ENCODE measurements at regions not wholly inside any gene's neighbourhood (a gene's known extent, or its start where the extent isn't known, plus 50 kb on each side); places are given as distances from the start of the nearest gene placed in this dataset.

- no peak for TF ChIP-seq POLR2A (IDR thresholded peaks at IDR 0.05; ENCODE audit: low read depth, low read length)
- TF ChIP-seq NFE2L2 (IDR thresholded peaks at IDR 0.05; ENCODE audit: low read depth, low read length), result no peak
- no peak for TF ChIP-seq RAD21 (IDR thresholded peaks at IDR 0.05; ENCODE audit: low read length)
- TF ChIP-seq RFX5 (IDR thresholded peaks at IDR 0.05; ENCODE audit: low read depth, low read length), result no peak
- TF ChIP-seq, protein P1, sequence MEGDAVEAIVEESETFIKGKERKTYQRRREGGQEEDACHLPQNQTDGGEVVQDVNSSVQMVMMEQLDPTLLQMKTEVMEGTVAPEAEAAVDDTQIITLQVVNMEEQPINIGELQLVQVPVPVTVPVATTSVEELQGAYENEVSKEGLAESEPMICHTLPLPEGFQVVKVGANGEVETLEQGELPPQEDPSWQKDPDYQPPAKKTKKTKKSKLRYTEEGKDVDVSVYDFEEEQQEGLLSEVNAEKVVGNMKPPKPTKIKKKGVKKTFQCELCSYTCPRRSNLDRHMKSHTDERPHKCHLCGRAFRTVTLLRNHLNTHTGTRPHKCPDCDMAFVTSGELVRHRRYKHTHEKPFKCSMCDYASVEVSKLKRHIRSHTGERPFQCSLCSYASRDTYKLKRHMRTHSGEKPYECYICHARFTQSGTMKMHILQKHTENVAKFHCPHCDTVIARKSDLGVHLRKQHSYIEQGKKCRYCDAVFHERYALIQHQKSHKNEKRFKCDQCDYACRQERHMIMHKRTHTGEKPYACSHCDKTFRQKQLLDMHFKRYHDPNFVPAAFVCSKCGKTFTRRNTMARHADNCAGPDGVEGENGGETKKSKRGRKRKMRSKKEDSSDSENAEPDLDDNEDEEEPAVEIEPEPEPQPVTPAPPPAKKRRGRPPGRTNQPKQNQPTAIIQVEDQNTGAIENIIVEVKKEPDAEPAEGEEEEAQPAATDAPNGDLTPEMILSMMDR (conservative IDR thresholded peaks at IDR 0.05; ENCODE audit: low read depth, low read length), result no peak
- no peak for TF ChIP-seq ELK1 (IDR thresholded peaks at IDR 0.05; ENCODE audit: borderline replicate concordance, low read depth, low read length)
- TF ChIP-seq, protein P2, sequence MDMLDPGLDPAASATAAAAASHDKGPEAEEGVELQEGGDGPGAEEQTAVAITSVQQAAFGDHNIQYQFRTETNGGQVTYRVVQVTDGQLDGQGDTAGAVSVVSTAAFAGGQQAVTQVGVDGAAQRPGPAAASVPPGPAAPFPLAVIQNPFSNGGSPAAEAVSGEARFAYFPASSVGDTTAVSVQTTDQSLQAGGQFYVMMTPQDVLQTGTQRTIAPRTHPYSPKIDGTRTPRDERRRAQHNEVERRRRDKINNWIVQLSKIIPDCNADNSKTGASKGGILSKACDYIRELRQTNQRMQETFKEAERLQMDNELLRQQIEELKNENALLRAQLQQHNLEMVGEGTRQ (IDR thresholded peaks at IDR 0.05; ENCODE audit: low read depth, low read length), result no peak
- no peak for TF ChIP-seq SMC3 (IDR thresholded peaks at IDR 0.05; ENCODE audit: low read depth, low read length)
- TF ChIP-seq CHD1 (IDR thresholded peaks at IDR 0.05; ENCODE audit: low read depth, low read length), result no peak
- no peak for TF ChIP-seq MXI1 (IDR thresholded peaks at IDR 0.05; ENCODE audit: borderline replicate concordance, low read depth, low read length)
- no peak for TF ChIP-seq BHLHE40 (IDR thresholded peaks at IDR 0.05; ENCODE audit: low read depth, low read length)
These were observed 126.4 kb downstream of the ATP23 start for GRCh38 chr12:58067610-58068387.
